HepG2 (cell line): ENCODE measurements at regions not wholly inside any gene's neighbourhood (a gene's known extent, or its start where the extent isn't known, plus 50 kb on each side); places are given as distances from the start of the nearest gene placed in this dataset.

Source experiments
- CEBPZ ChIP-seq: IDR thresholded peaks from 2 replicates; pipeline ENCODE4 v1.6.1; 2012; ENCODE audit warnings: low read length, improper control_type of control experiment
- CTCF ChIP-seq: sonication (generic); formaldehyde crosslinking; IDR thresholded peaks from 2 replicates; pipeline ENCODE4 v1.5.0; 2020; ENCODE audit warnings: mild to moderate bottlenecking, missing genetic modification reagents, moderate library complexity
- FOXJ3 ChIP-seq: sonication (generic); formaldehyde crosslinking; IDR thresholded peaks from 2 replicates; pipeline ENCODE4 v1.4.0; 2020; ENCODE audit warnings: missing genetic modification reagents, mild to moderate bottlenecking, borderline replicate concordance
- PATZ1 ChIP-seq: sonication (generic); formaldehyde crosslinking; IDR thresholded peaks from 2 replicates; pipeline ENCODE4 v1.4.0; 2020; ENCODE audit warnings: missing genetic modification reagents
- ZMYM4 ChIP-seq: sonication (generic); formaldehyde crosslinking; IDR thresholded peaks from 2 replicates; pipeline ENCODE4 v1.8.1; 2023; ENCODE audit warnings: mild to moderate bottlenecking, missing genetic modification reagents
- ZNF24 ChIP-seq: fragments of 450-650 bp; IDR thresholded peaks from 2 replicates; pipeline ENCODE4 v1.6.1; 2017; ENCODE audit warnings: antibody characterized with exemption, mild to moderate bottlenecking
- ZNF546 ChIP-seq: sonication (generic); formaldehyde crosslinking; conservative IDR thresholded peaks from 2 replicates; pipeline ENCODE4 v1.8.1; 2023; ENCODE audit warnings: mild to moderate bottlenecking, missing genetic modification reagents

GRCh38 chr6:98142839-98143238 is 691.5 kb upstream of the POU3F2 start:
- no peak for TF ChIP-seq ZNF546 (CRISPR knock-in tag)
- no peak for TF ChIP-seq FOXJ3 (CRISPR knock-in tag)
- no peak for TF ChIP-seq ZNF24
- TF ChIP-seq CTCF (CRISPR knock-in tag), result no peak
- TF ChIP-seq CEBPZ, result no peak
- no peak for TF ChIP-seq PATZ1
- TF ChIP-seq ZMYM4 (CRISPR knock-in tag), result no peak
